Dermis microvascular lymphatic vessel endothelial cell (primary cell): ENCODE measurements at regions not wholly inside any gene's neighbourhood (a gene's known extent, or its start where the extent isn't known, plus 50 kb on each side); places are given as distances from the start of the nearest gene placed in this dataset.
A peak's percentile ranks its signal among the peaks of the same experiment; 100 is the strongest.
"Not testable (repeated sequence)": the region's sequence is repeated elsewhere in the genome, so short reads cannot be mapped to it uniquely, and the experiment has no call there.

Experiments used
- DNase-seq, 2 donors: peaks; one replicate each; pipeline versions ENCODE4 v3.0.0 to v3.0.0-alpha.2; 2010; ENCODE audit warnings: low read depth in 2 of 2

DNA sequence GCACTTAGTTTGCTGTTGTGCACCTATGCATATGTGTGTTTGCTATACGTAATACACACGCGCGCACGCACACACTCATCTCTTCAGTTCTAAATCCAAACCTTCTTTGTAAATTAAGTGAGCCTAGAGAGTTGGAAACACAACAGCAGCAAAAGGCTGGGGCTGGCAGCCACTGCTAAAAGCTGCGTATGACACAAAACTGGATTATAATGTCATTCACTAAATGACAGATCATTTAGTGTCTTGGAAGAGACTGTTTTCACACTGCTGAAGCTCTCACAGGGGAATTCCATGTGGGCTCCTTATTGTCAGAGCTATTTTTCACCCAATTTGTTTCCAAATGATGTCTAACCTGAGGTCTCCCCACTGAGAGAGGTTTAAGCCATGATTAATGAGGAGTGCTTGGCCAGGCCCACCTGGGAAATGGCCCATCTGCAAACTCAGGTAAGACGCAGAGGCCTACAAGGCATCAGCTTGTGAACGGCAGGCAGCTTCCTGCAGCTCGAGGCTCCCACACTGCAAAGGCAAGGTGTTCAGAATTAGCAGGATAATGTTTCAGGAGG, 94.2 kb downstream of the OLIG3 start:
- DNase-seq = no peak

DNA sequence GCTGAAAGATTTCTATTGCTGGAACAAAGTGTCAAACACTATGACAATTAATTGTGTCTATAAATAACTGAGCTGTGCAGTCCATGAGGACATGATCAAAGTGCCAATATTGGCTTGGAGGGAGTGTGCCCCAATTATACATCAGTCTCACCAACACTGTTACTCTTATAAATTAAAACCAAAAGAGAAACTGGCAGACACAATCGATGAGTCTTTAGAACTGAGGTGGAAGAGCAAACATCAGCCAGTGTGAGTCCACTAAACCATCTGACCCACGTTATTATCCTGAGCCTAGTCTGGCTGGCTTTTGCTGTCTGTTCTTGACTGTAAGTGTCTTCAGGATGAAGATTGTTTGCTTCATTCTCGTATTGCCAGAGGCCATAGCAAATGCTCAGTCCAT, 98.9 kb downstream of the OLIG3 start:
- no peak for DNase-seq

DNA sequence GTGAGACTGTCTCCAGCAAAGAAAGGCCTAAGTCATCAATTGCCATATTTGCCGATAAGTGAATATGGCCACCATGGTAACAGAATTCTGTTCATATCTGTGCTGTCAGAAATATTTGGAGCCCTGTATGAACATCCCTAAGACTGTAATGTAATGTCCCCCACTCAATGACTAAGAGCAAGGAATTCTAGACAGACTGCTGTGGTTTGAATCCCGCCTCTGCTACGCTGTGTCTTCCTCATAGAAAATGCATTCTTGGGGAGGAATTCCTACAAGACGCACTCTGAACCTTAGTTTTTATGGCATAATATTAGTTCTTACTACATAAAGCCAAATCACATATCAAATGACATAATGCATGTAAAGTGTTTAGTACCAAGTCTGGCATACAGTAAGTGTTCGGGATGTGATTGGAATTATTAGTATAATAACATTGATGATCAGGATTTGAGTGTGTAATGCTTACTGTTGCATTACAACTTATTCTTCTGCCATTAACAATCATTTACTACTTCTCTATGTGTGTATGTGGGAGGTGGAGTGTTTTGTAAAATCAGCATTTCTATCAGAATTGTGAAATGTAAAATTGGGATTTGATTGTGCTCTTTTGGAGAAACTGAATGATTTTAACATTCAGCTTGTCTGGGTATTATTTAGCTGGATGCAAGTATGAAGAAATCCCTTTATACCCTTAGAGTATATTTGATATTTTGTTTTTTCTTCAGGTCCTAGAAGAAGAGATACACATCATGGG, 103.0 kb downstream of the OLIG3 start:
- DNase-seq = no peak

DNA sequence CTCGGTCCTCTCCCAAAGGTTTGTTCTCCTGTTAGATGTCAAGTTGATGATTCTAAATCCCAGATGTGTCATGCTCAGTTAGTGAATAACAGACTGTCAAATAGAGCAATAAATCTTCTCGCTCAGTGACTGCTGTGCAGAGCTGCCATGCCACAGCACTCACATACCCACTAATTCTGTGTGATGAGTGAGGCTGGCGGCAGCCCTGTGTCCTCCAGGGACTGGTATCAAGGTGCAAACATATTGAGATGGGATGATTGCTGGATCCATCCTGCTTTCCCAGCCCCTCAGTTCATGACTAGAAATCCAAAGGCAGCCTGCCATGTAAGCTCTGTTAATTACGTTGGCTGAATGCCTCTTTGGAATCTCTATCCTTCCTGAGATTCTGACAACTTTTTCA, 103.9 kb downstream of the OLIG3 start:
- DNase-seq = no peak

DNA sequence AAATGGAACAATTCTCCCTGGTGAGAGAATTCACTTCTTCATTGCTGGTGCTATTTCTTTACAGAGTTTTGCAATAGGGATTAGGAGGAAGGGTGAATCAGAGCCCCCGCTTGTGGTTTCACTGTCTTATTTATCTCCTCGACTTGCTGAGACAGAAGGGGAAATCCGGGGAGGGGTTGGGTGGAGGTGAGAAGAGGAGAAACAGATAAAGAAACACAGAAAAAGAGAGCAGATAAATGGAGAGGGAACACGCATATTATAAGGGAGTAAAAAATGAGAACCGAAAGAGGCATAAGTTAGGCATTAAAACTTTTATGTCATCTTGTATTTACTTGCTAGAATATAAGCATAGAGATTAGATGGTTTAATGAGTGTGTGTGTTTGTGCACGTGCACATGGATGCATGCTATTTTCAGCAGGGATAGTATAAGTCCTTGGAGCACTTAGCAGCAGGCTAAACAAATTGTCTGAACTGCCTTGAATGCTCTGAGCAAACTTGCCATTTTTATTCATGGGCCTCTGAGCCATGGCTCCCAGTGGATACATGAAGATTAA, 105.0 kb downstream of the OLIG3 start:
- DNase-seq = no peak

DNA sequence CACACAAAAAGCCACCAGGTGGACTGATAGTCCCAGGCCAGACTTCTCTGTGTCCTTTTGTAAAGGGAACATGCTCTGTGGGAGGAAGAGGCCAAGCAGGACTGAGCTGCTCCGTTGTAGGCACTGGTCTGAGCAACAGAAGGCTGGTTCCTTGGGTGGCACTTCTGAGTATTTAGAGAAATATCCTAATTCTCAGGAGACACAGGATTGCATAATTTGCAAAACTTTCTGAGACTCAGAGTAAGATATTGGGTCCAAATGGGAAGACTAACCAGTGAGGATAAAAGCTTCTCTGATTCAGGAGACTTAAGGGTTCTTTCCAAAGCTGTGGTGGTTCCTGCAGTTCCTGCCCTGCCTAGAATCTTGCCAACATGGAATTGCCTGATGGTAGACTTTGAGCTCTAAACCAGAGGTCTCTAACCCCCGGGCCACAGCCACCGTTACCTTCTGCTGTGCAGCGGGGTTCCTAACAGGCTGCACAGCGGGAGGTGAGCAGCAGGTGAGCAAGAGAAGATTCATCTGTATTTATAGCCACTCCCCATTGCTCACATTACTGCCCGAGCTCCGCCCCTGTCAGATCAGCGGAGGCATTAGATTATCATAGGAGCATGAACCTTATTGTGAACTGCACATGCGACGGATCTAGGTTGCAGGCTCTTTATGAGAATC, 107.0 kb downstream of the OLIG3 start:
- DNase-seq = no peak

DNA sequence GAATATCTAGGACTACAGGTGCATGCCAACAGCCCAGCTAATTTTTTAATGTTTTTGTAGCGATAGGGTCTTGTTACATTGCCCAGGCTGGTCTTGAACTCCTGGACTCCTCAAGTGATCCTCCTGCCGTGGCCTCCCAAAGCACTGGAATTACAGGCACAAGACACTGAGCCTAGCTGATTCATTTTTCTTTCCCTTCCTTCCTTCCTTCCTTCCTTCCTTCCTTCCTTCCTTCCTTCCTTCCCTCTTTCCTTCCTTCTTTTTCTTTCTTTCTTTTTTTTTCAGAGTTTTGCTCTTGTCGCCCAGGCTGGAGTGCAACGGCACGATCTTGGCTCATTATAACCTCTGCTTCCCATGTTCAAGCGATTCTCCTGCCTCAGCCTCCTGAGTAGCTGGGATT, 110.9 kb downstream of the OLIG3 start:
- not testable (repeated sequence) for DNase-seq

DNA sequence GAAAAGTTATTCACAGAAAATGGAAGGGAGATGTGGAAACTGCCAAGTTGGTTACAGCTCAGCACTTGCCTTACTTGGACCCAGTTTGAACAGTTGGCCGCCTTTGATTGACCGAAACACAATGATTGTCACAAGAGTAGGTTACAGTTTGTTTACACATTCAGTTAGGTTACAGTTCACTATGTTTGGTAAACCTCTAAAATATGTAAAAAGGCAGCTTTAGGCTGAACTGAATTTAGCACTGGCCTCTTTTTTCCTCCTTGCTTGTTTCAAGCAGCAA, 116.2 kb downstream of the OLIG3 start:
- DNase-seq = no peak

DNA sequence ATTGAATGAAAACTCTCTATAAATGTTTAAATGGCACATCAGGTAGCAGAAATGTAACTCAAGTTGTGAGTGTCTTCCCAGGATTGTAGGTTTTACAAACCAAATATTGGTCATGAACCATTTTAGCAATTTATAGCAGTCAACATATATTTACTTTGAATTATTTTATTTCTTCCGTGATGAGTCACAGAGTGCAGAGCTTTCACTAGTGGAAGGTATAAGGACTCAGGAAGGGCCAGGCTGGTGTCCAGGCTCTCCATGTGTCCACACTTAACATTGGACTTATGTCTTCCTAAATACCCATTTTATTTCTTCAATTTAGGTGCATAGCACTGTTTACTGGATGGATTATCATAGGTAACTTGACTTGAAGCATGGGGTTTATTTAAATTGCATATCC, 120.9 kb downstream of the OLIG3 start:
- DNase-seq = no peak

DNA sequence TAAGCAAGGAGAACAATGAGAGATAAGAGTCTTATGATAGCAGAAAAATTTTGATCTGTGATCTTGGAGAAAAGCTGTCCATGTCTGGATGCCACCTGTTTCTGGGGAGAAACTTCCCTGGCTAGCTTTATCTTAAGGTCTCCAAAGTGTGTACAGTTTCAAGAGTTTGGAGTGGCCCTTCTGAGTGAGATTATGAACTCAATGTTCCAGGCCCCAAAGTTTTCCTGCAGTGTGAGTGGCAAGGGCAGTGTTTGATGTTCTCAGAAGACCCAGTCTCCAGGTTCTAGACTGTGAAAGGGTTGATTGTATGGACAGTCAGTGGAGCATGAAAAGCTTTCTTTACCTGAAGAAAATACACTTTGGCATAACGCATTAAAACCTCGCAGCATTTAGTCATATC, 121.7 kb downstream of the OLIG3 start:
- no peak for DNase-seq

DNA sequence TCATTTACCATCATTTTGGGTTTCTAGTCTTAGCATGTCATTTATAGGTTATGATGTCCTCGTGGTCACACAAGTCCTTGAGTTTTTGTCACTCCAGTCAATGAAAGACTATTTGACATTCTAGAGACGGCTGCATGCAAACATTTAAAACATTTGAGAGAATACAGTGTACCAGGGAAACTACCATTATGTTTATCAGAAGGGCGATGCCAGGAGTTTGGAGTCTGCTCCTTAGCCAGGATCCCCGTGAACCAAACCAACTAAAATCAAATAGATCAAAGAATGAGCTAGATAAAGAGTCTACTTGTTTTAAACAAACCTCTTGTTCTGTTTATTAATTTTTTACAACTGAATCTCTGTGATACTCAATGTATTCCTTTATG, 122.6 kb downstream of the OLIG3 start:
- no peak for DNase-seq

DNA sequence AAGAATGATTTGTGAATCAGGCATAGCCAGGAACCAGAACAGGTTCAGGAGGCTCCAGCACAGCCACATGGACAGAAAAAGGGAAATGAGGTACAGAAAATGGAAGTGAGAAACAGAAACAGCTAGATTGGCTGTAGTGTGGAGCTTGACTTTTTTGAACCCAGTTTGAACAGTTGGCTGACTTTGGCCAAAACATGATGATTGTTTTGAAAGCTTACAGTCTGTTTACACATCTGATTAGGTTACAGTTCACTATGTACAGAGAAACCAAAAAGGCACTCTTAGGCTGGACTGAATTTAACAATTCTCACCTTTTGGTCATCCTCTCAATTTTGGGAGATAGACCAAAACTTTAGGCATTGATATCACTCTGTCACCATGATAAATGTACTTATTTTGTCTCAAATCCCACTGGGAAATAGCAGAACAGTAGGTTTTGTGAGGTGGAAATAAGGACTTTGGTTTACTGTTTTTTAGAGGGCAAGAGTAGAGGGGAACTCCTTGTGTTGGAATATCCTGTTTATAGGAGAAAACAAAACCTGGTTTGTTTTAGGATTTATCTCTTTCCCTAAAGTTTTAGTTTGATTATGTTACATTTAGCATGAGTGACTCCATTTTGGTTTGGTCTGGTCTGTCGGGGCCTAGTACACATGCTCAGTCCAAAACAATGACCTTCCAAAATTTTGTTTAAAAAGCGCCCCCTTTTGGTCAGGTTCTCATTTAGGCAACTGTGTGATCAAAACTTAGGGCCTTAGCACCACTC, 123.1 kb downstream of the OLIG3 start:
- peak in 1 of 2 donors; percentile 4 for DNase-seq

DNA sequence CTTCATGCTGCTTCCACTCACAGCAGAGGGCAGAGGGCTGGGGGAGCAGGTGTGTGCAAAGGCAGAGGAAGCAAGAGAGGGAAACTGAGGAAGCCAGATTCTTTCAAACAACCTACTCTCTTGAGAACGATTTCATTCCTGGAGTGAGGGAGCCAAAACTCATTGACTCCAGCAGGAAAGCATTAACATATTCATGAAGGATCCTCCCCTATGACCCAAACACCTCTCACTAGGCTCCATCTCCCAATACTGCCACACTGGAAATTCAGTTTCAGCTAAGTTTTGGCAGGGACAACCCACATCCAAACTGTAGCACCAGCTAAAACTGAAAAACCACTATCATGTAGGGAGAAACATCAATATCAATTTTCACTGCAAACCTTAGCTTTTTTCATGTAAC, 125.1 kb downstream of the OLIG3 start:
- no peak for DNase-seq

DNA sequence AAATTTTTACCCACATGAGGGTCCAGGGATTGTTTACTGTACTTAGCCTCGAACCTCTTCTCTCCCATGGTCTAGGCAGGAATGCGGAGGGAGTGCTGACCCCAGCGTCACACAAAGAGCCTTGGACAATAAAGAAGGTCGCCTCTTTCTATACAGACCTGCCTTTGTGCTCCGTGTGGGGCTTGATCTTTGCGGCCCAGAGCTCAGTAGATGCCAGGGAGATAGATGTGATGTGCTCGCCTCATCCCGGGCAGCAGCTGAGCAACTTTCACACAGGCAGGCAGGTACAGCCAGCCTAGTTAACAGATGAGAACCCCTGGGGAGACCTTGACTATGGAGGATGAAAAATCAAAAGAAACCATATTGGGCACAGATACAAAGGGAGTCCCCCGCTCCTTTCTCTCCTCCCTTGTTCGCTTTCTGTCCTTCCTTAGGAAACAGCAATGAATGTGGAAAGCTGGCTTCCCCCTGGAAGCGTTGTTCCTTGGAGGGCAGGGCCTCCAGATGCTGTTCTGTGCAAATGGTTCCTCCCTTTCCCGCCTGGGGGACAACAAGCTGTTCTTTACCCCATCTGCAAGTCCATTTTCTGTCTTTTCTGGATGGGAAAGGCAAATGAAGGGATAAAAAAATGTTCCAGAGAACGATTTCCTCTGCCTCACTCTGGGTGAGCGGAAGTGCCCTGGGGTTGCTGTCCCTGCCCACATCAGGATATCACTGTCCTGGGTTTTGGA, 128.3 kb downstream of the OLIG3 start:
- no peak for DNase-seq

DNA sequence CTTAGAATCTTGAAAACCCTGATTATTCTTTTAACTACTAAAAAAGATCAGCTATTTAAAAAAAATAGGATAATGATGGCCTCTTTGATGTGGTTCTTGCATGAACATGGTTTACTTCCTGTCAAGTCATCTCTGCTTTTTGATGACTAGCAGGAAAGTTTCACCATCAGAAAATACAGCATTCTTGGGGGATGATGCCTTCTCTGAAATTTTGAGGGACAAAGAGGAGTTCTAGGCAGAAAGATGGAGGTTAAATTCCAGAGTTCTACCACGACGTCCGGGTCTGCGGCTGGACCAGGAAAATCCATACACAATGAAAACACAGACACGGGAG, 130.4 kb downstream of the OLIG3 start:
- DNase-seq = no peak

DNA sequence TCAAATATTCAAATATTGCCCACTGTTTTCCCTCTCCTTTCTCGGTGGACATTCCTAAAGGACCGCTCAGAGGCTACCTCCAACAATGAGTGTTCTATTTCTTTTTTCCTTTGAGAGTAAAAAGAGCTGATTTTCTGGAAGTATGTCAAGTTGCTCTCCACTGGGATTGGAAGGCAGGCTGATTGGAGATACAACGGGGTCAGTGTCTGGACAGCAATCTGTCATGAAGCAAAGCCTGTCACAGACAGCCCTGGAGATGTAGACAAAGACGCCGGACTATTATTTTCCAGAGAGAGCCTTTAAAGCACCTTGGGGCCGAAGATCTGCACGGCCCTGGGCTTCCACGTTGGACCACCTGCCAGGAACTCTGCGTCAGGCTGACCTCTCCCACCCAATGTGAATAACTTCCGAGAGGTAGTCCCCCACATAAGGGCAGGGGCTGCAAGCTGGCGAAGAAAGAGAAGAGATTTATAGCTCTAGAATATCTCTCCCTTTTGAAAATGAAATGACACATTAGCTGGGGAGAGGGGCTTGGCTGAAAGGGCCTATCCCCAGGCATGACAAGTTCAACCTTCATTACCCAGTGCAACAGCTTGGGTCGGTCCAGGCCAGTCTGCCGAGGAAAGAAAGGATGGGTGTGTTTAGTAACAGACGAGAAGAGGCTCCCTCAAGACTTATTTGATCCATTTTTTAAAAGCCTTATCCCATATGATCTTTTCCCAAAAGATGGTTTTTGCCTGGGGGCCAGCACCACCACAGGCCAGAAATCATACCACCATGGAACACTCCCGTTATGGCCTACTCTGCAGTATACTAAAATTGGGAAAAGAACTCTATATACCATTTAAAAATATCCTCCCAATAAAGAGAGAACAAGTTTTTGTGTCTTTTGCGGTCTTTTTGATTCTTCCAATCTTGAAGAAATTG, 131.1 kb downstream of the OLIG3 start:
- no peak for DNase-seq

DNA sequence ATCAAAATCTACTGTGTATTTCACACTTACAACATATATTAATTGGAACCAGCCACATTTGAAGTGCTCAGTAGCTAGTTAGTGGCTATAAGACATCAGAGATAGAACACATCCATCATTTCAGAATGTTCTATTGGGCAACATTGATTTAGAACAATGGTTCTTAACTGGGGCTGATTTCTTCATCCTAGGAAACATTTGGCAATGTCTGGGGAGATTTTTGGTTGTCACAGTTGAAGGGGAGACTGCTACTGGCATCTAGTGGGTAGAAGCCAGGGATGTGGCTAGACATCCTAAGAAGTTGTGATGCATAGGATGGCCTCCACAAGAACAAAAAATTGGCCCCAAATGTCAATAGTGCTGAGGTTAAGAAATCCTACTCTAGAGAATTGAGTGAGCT, 132.5 kb downstream of the OLIG3 start:
- DNase-seq = no peak

DNA sequence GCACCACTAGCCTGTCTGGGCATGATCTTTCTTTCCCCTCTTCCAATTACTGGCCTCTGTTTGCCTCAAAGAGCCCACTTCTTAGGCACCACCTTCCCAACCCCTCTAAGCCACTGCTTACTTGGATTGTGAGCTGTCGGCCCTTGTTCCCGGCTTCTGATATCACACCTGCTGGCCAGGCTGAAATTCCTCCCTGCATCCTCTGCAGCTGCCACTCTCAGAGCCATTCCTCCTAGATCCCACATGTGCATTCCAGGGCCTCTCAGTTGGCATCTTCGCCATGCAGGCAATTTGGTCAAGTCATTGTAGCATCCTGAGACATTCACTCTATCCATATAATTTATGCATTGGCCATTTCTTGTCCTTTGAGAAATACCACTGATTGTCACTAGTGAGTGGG, 135.9 kb downstream of the OLIG3 start:
- DNase-seq = no peak

DNA sequence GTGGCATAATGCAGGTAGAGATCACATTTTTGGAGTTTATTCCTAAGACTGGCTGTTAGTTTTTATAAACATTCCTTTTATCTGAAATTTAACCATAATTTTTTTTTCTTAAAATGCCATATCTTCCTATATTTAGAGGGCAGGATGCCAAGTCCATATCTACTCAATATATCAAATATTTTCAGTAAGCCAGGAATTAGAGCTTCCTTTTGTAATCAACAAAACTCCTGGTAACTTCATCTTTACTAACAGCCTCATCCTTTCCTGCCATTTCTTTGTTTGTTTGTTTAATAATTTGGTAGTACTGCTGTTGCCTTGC, 136.3 kb downstream of the OLIG3 start:
- no peak for DNase-seq

DNA sequence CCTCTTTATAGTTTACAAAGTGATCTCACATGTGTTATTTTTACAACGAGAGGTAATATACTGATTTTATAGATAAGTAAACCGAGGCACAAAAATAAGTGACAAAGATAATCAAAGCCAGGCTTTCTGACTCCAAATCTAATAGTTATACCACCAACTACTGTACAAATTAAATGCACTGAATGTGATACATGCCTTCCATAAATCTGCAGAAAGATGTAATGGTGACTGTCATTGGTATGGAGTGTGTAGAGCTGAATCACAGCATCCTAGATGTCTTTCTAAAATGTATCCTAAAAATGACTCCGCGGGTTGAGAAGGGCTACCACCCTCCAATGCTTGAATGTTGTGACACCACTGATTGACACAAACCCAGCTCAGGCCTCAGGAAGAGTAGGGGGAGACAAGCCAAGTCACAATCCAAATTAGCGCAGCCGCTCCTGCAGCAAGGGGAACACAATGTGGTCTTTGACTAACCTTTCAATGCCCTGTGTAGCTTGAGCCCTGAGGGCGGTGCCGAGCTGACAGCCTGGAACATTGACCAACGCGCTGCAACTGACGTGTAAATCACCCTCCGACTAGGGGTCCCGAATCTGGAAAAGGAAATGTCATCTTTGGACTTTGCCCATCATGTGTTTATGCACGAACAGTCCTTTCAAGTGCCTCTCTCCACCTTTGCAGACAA, 136.8 kb downstream of the OLIG3 start:
- no peak for DNase-seq
